Heart right ventricle (tissue), 16 donors: ENCODE measurements at regions not wholly inside any gene's neighbourhood (a gene's known extent, or its start where the extent isn't known, plus 50 kb on each side); places are given as distances from the start of the nearest gene placed in this dataset.

Experiments
- ATAC-seq, 8 donors: fragments of 200-7000 bp; cut with Tn5 transposase; one replicate each; pipeline ENCODE4 v1.9.1; 2020; ENCODE audit warnings: mild to moderate bottlenecking in 8 of 8, moderate library complexity in 8 of 8, moderate number of reproducible peaks in 1 of 8
- DNase-seq, 2 donors: peaks; one replicate each; pipeline ENCODE4 v3.0.0-alpha.2; 2020
- H3K27ac ChIP-seq, 10 donors: fragments of 200-600 bp; sonication (generic) in 2 of 10; one replicate each; pipeline versions ENCODE4 v1.5.0 to v1.8.0; 2020 to 2022; ENCODE audit warnings: mild to moderate bottlenecking in 3 of 10
- H3K27me3 ChIP-seq, 7 donors: fragments of 200-600 bp; one replicate each; pipeline ENCODE4 v1.8.0; 2021 to 2022; ENCODE audit warnings: mild to moderate bottlenecking in 2 of 7
- H3K36me3 ChIP-seq, 9 donors: fragments of 200-600 bp; sonication (generic) in 1 of 9; one replicate each; pipeline versions ENCODE4 v1.5.0 to v1.8.0; 2020 to 2022; ENCODE audit warnings: mild to moderate bottlenecking in 2 of 9
- H3K4me1 ChIP-seq, 9 donors: fragments of 200-600 bp; sonication (generic) in 1 of 9; one replicate each; pipeline versions ENCODE4 v1.5.0 to v1.8.0; 2020 to 2022; ENCODE audit warnings: mild to moderate bottlenecking in 4 of 9
- H3K4me3 ChIP-seq, 10 donors: fragments of 200-600 bp; sonication (generic) in 2 of 10; one replicate each; pipeline versions ENCODE4 v1.5.0 to v1.8.0; 2020 to 2022; ENCODE audit warnings: mild to moderate bottlenecking in 7 of 10, moderate library complexity in 2 of 10
- H3K9me3 ChIP-seq, 11 donors: fragments of 200-600 bp in 10 of 11; sonication (generic) in 2 of 11; one replicate each; pipeline versions ENCODE4 v1.5.0 to v1.8.0; 2013 to 2022; ENCODE audit warnings: mild to moderate bottlenecking in 2 of 11, control low read depth in 1 of 11, moderate library complexity in 1 of 11
- CTCF ChIP-seq, 9 donors: fragments of 200-600 bp; sonication (generic) in 2 of 9; IDR thresholded peaks; one replicate each; pipeline versions ENCODE4 v1.5.0 to v1.8.0; 2021 to 2022; ENCODE audit warnings: antibody characterized with exemption in 9 of 9, mild to moderate bottlenecking in 5 of 9, moderate library complexity in 1 of 9
- WGBS, 2 donors: extraction: QIAGEN DNeasy Blood & Tissue Kit; methylation state at CpG; one replicate each; pipeline ENCODE4 v1.1.7; 2013; ENCODE audit warnings: inconsistent platforms in 1 of 2; 5-methylcytosine and 5-hydroxymethylcytosine counted together
- intact Hi-C, 10 donors: fragments of 100-400 bp; cut with DNase I; formaldehyde crosslinking; loops; one replicate each; pipeline versions ENCODE4 v1.11.1 to v1.14.2; 2022
- donor health status: Arrhythmogenic right ventricular cardiomyopathy.
- donor health status: ischemic (EF 13 %, LVEDD 7.1; RV severe dilation, severe dysfunction).
- donor health status: healthy with polysubstance abuse.
- donor health status: DM: no; HTN: yes; CAD: no.
- donor health status: DM: no; HTN: no; CAD: no.
- donor health status: ischemic (EF 25% LVEDD 6.9; RV normal size, moderate dysfunction).
- donor health status: ischemic (EF 25% LVEDD 5.7; RV mildly dilated, moderate dysfunction).
- donor health status: healthy.
- donor health status: DM: yes; HTN: yes; CAD: no.
- donor health status: Ischemic cardiomyopathy.
- donor health status: ischemic (EF 35%, LVEDD 5.7; RV mildly dilated, moderate dysfunction).
- donor health status: nonischemic (EF 11% LVEDD 7.7; RV severe dilation, severe dysfunction).
- donor health status: DM: yes; HTN: yes; CAD: no.
- donor health status: PGD.
- donor health status: ischemic (EF 29% LVEDD 5.4; RV normal size, mild dysfunction).
- donor health status: nonischemic (EF 23%, LVEDD 6.1; RV moderate dilation, normal function).

GRCh38 chr7:77476871-77477270 is 60.2 kb upstream of the PTPN12 start:
- ATAC-seq (no peak), DNase-seq (no peak)
- H3K9me3 ChIP-seq: no peaks in the 10 kb centered on the region
- intact Hi-C loops: loop anchor here in 1 of 10 donors (10.0 kb wide), 1 partner anchor 138 kb away; no protein-coding TSS in a partner anchor
- no peak overlapping the region for H3K27ac ChIP-seq
- no peaks in the 10 kb centered on the region for H3K36me3 ChIP-seq
- no peak overlapping the region for H3K4me3 ChIP-seq
- H3K27me3 ChIP-seq: no peaks in the 10 kb centered on the region
- H3K4me1 ChIP-seq: peaks cover 0 to 28% (median 0%) of the 10 kb centered on the region in 9 donors
- no peak for TF ChIP-seq CTCF (IDR thresholded peaks at IDR 0.05)
- WGBS, 2 donors: 80 to 83% methylated on average over 3 of the region's 3 CpGs

- DNase-seq: no peak
- H3K27ac ChIP-seq: no peak overlapping the region
- no peak overlapping the region for H3K4me3 ChIP-seq
- H3K36me3 ChIP-seq: no peaks in the 10 kb centered on the region
- intact Hi-C loops: loop anchor here in 1 of 10 donors (10.0 kb wide), 1 partner anchor 140 kb away; no protein-coding TSS in a partner anchor
- ATAC-seq: no peak
- H3K4me1 ChIP-seq: peaks cover 0 to 28% (median 0%) of the 10 kb centered on the region in 9 donors
- no peaks in the 10 kb centered on the region for H3K27me3 ChIP-seq
- H3K9me3 ChIP-seq: no peaks in the 10 kb centered on the region
- no peak for TF ChIP-seq CTCF (IDR thresholded peaks at IDR 0.05)
Observed at GRCh38 chr7:77475181-77475580, 59.0 kb upstream of the GSAP start.

GRCh38 chr7:77474756-77475155 is 58.6 kb upstream of the GSAP start:
- 78 to 86% methylated on average over 3 of the region's 3 CpGs for WGBS, 2 donors
- no peak for TF ChIP-seq CTCF (IDR thresholded peaks at IDR 0.05)
- intact Hi-C loops: loop anchor here in 1 of 10 donors (10.0 kb wide), 1 partner anchor 140 kb away; no protein-coding TSS in a partner anchor

GRCh38 chr7:77473229-77474005 is 57.3 kb upstream of the GSAP start:
- H3K27me3 ChIP-seq: no peaks in the 10 kb centered on the region
- H3K27ac ChIP-seq: peak overlapping the region in 1 of 10 donors; percentile 52
- H3K36me3 ChIP-seq: no peaks in the 10 kb centered on the region
- no peaks in the 10 kb centered on the region for H3K9me3 ChIP-seq
- DNase-seq (no peak), ATAC-seq (peak in 1 of 8 donors; percentile 41)
- peaks cover 0 to 22% (median 0%) of the 10 kb centered on the region in 9 donors for H3K4me1 ChIP-seq
- no peak overlapping the region for H3K4me3 ChIP-seq
- TF ChIP-seq CTCF (IDR thresholded peaks at IDR 0.05): no peak
- intact Hi-C loops: loop anchor here in 1 of 10 donors (10.0 kb wide), 1 partner anchor 141 kb away; no protein-coding TSS in a partner anchor
- WGBS, 2 donors: 85 to 87% methylated on average over 8 of the region's 8 CpGs

More at GRCh38 chr7:77474756-77475155, 58.6 kb upstream of the GSAP start:
- ATAC-seq (no peak), DNase-seq (no peak)
- H3K27ac ChIP-seq: no peak overlapping the region
- peaks cover 0 to 26% (median 0%) of the 10 kb centered on the region in 9 donors for H3K4me1 ChIP-seq
- no peaks in the 10 kb centered on the region for H3K9me3 ChIP-seq
- H3K36me3 ChIP-seq: no peaks in the 10 kb centered on the region
- H3K27me3 ChIP-seq: no peaks in the 10 kb centered on the region
- no peak overlapping the region for H3K4me3 ChIP-seq
